ENCODE measurements at regions not wholly inside any gene's neighbourhood (a gene's known extent, or its start where the extent isn't known, plus 50 kb on each side); places are given as distances from the start of the nearest gene placed in this dataset.

DNA sequence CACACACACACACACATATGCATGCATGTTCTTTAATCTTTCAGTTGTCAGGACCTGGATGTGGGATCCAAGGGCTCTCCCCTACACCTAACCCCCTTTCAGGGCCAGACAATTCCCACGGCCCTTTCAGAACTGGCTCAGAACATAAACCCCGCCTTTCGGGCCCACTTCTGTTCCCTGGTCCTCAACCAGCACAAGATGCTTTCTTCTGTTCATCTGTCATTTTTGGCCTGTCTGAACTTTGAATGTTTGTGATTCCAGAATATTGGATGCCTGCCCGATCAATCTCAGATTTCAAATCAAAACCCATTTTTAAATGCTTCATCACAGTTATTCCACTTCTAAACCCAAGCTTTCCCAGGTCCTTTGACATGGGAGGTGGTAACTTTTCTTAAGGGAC, 167.3 kb downstream of the USP12 start:
- TF ChIP-seq, protein P1, sequence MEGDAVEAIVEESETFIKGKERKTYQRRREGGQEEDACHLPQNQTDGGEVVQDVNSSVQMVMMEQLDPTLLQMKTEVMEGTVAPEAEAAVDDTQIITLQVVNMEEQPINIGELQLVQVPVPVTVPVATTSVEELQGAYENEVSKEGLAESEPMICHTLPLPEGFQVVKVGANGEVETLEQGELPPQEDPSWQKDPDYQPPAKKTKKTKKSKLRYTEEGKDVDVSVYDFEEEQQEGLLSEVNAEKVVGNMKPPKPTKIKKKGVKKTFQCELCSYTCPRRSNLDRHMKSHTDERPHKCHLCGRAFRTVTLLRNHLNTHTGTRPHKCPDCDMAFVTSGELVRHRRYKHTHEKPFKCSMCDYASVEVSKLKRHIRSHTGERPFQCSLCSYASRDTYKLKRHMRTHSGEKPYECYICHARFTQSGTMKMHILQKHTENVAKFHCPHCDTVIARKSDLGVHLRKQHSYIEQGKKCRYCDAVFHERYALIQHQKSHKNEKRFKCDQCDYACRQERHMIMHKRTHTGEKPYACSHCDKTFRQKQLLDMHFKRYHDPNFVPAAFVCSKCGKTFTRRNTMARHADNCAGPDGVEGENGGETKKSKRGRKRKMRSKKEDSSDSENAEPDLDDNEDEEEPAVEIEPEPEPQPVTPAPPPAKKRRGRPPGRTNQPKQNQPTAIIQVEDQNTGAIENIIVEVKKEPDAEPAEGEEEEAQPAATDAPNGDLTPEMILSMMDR (IDR thresholded peaks at IDR 0.05), result no peak
- no peak for TF ChIP-seq ZFX (IDR thresholded peaks at IDR 0.05; ENCODE audit: borderline replicate concordance)

All from 22Rv1 (cell line).